Suprapubic skin (tissue), 4 donors: ENCODE measurements at regions not wholly inside any gene's neighbourhood (a gene's known extent, or its start where the extent isn't known, plus 50 kb on each side); places are given as distances from the start of the nearest gene placed in this dataset.
A peak's percentile ranks its signal among the peaks of the same experiment; 100 is the strongest.

Experiments
- DNase-seq, 2 donors: peaks; one replicate each; pipeline ENCODE4 v3.0.0-alpha.2; 2019; ENCODE audit warnings: low spot score in 2 of 2
- H3K27ac ChIP-seq: fragments of 200-600 bp; sonication (generic); one replicate; pipeline ENCODE4 v1.5.1; 2019
- H3K27me3 ChIP-seq: fragments of 200-600 bp; sonication (generic); one replicate; pipeline ENCODE4 v1.5.1; 2019
- H3K36me3 ChIP-seq: fragments of 200-600 bp; sonication (generic); one replicate; pipeline ENCODE4 v1.5.1; 2019
- H3K4me1 ChIP-seq: fragments of 200-600 bp; sonication (generic); one replicate; pipeline ENCODE4 v1.5.1; 2019
- H3K4me3 ChIP-seq: fragments of 200-600 bp; sonication (generic); one replicate; pipeline ENCODE4 v1.5.1; 2019; ENCODE audit warnings: mild to moderate bottlenecking
- H3K9me3 ChIP-seq: fragments of 200-600 bp; sonication (generic); one replicate; pipeline ENCODE4 v1.5.1; 2019
- EP300 ChIP-seq: sonication (generic); formaldehyde crosslinking; IDR thresholded peaks from one replicate; pipeline ENCODE4 v1.6.1; 2017; ENCODE audit warnings: antibody characterized with exemption
- POLR2A ChIP-seq, 2 donors: fragments of 450-650 bp; IDR thresholded peaks; one replicate each; pipeline ENCODE4 v1.6.1; 2017; ENCODE audit warnings: antibody characterized with exemption in 2 of 2, mild to moderate bottlenecking in 2 of 2, moderate library complexity in 2 of 2
- POLR2AphosphoS5 ChIP-seq, 3 donors: sonication (generic); formaldehyde crosslinking; IDR thresholded peaks; one replicate each; pipeline ENCODE4 v1.6.1; 2017; ENCODE audit warnings: antibody characterized with exemption in 3 of 3
- WGBS: methylation state at CpG from one replicate; pipeline ENCODE4 v1.1.5; 2018; 5-methylcytosine and 5-hydroxymethylcytosine counted together
- TF ChIP-seq, protein P1 (sequence below), 2 donors: fragments of 200-600 bp in 1 of 2; fragments of 450-650 bp in 1 of 2; sonication (generic) in 1 of 2; IDR thresholded peaks; one replicate each; pipeline ENCODE4 v1.5.1; 2016 to 2019; ENCODE audit warnings: antibody characterized with exemption in 2 of 2, mild to moderate bottlenecking in 1 of 2, moderate library complexity in 1 of 2

DNA sequence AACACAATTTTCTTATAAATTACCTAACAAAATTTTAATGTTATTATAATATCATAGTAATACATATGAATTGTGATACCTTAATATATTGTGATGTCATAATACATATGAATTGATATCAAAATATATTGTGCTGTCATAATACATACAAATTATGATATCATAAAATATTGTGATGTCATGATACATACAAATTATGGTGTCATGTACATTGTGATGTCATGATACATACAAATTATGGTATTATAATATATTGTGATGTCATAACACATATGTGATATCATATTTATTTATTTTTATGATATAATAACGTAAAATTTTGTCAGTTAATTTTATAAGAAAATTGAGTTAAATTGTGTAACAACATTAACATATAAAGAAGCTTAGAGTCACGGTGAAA, 1927.2 kb downstream of the TP53TG3F start:
- TF ChIP-seq, protein P1, sequence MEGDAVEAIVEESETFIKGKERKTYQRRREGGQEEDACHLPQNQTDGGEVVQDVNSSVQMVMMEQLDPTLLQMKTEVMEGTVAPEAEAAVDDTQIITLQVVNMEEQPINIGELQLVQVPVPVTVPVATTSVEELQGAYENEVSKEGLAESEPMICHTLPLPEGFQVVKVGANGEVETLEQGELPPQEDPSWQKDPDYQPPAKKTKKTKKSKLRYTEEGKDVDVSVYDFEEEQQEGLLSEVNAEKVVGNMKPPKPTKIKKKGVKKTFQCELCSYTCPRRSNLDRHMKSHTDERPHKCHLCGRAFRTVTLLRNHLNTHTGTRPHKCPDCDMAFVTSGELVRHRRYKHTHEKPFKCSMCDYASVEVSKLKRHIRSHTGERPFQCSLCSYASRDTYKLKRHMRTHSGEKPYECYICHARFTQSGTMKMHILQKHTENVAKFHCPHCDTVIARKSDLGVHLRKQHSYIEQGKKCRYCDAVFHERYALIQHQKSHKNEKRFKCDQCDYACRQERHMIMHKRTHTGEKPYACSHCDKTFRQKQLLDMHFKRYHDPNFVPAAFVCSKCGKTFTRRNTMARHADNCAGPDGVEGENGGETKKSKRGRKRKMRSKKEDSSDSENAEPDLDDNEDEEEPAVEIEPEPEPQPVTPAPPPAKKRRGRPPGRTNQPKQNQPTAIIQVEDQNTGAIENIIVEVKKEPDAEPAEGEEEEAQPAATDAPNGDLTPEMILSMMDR (IDR thresholded peaks at IDR 0.05), result no peak
- TF ChIP-seq POLR2AphosphoS5 (IDR thresholded peaks at IDR 0.05) (no peak), POLR2A (IDR thresholded peaks at IDR 0.05) (no peak), EP300 (no peak)
- WGBS, result 71% methylated on average over 2 of the region's 2 CpGs
- no peaks in the 10 kb centered on the region for H3K36me3 ChIP-seq
- no peaks in the 10 kb centered on the region for H3K9me3 ChIP-seq
- no peaks in the 10 kb centered on the region for H3K4me1 ChIP-seq
- no peak overlapping the region for H3K27ac ChIP-seq
- H3K4me3 ChIP-seq, result no peak overlapping the region
- DNase-seq, result no peak
- no peaks in the 10 kb centered on the region for H3K27me3 ChIP-seq

DNA sequence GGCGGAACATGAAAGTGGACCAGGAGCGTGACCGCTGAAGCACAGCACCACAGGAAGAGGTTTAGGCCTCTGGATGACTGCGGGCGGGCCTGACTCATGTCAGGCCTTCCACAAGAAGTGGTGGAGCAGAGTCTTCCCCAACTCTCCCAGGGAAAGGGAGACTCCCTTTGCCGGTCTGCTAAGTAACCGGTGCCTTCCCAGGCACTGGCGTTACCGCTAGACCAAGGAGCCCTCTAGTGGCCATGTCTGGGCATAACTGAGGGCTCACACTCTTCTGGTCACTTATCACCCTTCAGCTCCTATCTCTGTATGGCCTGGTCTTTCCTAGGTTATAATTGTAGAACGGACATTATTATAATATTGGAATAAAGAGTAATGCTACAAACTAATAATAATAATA, 1931.9 kb downstream of the TP53TG3F start:
- TF ChIP-seq, protein P1 (IDR thresholded peaks at IDR 0.05), result peak in 1 of 2 donors; percentile 66
- TF ChIP-seq EP300, result no peak
- Histone ChIP-seq H3K36me3 (no peaks in the 10 kb centered on the region), H3K4me3 (no peak overlapping the region), H3K4me1 (no peaks in the 10 kb centered on the region), H3K9me3 (no peaks in the 10 kb centered on the region), H3K27me3 (no peaks in the 10 kb centered on the region), H3K27ac (no peak overlapping the region)
- no peak for DNase-seq
- WGBS, result 32% methylated on average over 10 of the region's 10 CpGs

DNA sequence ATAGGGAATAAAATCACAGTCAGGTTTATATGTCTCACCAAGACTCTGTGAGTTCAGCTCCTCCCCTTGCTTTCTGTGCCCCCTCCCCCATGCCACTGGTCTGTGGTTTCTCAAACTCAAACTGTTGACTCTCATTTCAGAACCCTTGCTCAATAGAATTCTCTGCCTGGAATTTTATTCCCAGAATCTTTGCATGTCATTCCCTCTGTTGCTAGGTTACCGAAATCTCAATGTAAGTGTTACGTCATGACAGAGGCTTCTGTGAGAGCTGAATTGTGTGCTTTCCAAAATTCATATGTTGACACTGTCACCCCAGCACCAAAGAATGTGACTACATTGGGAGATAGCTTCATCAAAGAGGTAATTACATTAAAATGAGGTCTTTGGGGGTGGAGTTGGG, 1938.8 kb downstream of the TP53TG3F start:
- H3K27me3 ChIP-seq, result no peaks in the 10 kb centered on the region
- 80% methylated on average over 2 of the region's 2 CpGs for WGBS
- no peak overlapping the region for H3K27ac ChIP-seq
- no peak overlapping the region for H3K4me3 ChIP-seq
- TF ChIP-seq POLR2AphosphoS5 (IDR thresholded peaks at IDR 0.05), result no peak
- no peak for TF ChIP-seq POLR2A (IDR thresholded peaks at IDR 0.05)
- no peak for TF ChIP-seq EP300
- TF ChIP-seq, protein P1 (IDR thresholded peaks at IDR 0.05), result no peak
- DNase-seq, result no peak
- H3K9me3 ChIP-seq, result no peaks in the 10 kb centered on the region
- no peaks in the 10 kb centered on the region for H3K36me3 ChIP-seq
- no peaks in the 10 kb centered on the region for H3K4me1 ChIP-seq

DNA sequence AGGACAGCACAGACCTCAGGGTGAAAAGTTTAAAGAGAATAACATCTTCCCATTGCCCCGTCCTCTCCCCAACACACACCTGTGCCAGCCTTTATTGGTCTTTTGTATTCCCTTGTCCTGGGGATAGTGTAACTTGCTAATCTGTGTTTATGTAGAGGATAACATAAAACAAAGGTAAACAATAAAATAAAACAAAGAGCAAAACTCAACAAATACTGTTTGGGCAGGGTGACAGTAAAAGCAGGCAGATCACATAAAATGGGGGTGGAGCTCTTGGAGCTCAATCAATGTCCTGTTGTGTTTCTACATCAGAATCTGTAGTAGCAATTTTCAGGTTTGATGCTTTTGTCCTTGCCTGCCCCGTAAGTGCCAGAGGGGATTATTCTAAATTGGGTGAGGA, 1939.7 kb downstream of the TP53TG3F start:
- TF ChIP-seq POLR2AphosphoS5 (IDR thresholded peaks at IDR 0.05) (no peak), POLR2A (IDR thresholded peaks at IDR 0.05) (no peak), EP300 (no peak)
- TF ChIP-seq, protein P1 (IDR thresholded peaks at IDR 0.05), result no peak
- 51% methylated on average over 2 of the region's 2 CpGs for WGBS
- Histone ChIP-seq H3K27ac (no peak overlapping the region), H3K27me3 (no peaks in the 10 kb centered on the region), H3K4me3 (no peak overlapping the region), H3K36me3 (no peaks in the 10 kb centered on the region), H3K4me1 (no peaks in the 10 kb centered on the region), H3K9me3 (no peaks in the 10 kb centered on the region)
- DNase-seq, result no peak

DNA sequence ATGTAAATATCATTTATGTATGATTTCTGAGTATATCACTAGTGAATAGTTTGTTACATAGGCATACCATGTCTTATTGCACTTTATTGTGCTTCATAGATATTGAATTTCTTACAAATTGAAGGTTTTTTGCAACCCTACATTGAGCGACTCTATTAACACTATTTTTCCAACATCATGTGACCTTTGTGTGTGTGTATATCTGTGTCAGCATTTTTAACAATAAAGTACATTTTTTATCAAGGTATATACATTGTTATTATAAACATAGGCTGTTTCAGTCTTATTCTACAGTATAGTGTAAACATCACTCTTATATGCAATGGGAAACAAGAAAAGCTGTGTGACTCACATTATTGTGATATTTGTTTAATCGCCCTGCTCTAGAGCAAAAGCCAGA, 1944.9 kb downstream of the TP53TG3F start:
- no peak overlapping the region for H3K27ac ChIP-seq
- H3K27me3 ChIP-seq, result no peaks in the 10 kb centered on the region
- WGBS, result 70% methylated on average over 2 of the region's 2 CpGs
- no peaks in the 10 kb centered on the region for H3K36me3 ChIP-seq
- no peak overlapping the region for H3K4me3 ChIP-seq
- no peaks in the 10 kb centered on the region for H3K9me3 ChIP-seq
- no peaks in the 10 kb centered on the region for H3K4me1 ChIP-seq
- TF ChIP-seq EP300 (no peak), POLR2AphosphoS5 (IDR thresholded peaks at IDR 0.05) (no peak), POLR2A (IDR thresholded peaks at IDR 0.05) (no peak)
- TF ChIP-seq, protein P1 (IDR thresholded peaks at IDR 0.05), result no peak
- DNase-seq, result no peak
